ENCODE measurements at regions not wholly inside any gene's neighbourhood (a gene's known extent, or its start where the extent isn't known, plus 50 kb on each side); places are given as distances from the start of the nearest gene placed in this dataset.

DNA sequence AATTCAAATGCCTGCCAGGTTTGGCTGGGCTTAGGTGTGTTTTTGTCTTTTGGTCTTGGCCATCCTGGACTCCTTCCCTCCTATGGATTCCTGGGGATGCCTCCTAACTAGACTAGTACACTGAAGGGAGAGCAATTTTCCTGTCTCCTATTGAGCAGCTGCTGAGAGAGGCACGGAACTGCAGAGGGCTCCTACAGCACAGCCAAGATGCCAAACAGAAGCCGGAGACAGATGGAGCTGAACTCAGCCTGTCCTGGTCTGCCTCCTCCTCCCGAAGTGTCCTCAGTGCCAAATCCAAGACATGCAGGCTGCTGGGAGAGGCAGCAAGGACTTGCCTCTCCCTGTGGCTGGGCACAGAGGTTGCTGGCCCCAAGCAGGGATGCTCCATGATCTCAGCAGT lies 256.6 kb upstream of the PROK2 start:
- Histone ChIP-seq H3K4me2 (ENCODE audit: insufficient read depth, low read length) (no peak overlapping the region), H3K27ac (ENCODE audit: insufficient read depth, low read depth, low read length) (no peak overlapping the region), H3K4me1 (ENCODE audit: control insufficient read depth, extremely low read depth, insufficient read depth, low read length) (no peaks in the 10 kb centered on the region), H3K36me3 (ENCODE audit: control insufficient read depth in 2 of 2, extremely low read depth in 1 of 2, insufficient read depth in 2 of 2, low read length in 2 of 2) (no peaks in the 10 kb centered on the region), H3K79me2 (ENCODE audit: control insufficient read depth, insufficient read depth, low read length) (no peaks in the 10 kb centered on the region), H2AFZ (ENCODE audit: low read depth, low read length) (no peak overlapping the region), H3K27me3 (ENCODE audit: control insufficient read depth in 2 of 2, insufficient read depth in 2 of 2, low read length in 2 of 2) (no peaks in the 10 kb centered on the region), H3K9me3 (replicated peaks; ENCODE audit: control insufficient read depth, insufficient read depth, low read length) (no peaks in the 10 kb centered on the region), H3K9ac (replicated peaks; ENCODE audit: extremely low read depth, insufficient read depth, low read length) (no peak overlapping the region), H3K4me3 (replicated peaks in 1 of 3; ENCODE audit: insufficient read depth in 1 of 3, low read depth in 1 of 3, low read length in 3 of 3) (no peak overlapping the region), H3K9me1 (replicated peaks; ENCODE audit: control insufficient read depth, extremely low read depth, insufficient read depth, low read length) (no peaks in the 10 kb centered on the region), H4K20me1 (replicated peaks; ENCODE audit: control insufficient read depth, extremely low read depth, insufficient read depth, low read length) (no peaks in the 10 kb centered on the region)
- POLR2A ChIA-PET, result no interaction called here
- CTCF ChIA-PET, result no interaction called here
- intact Hi-C loops (cut with micrococcal nuclease), result no loop called here
- BruUV-seq (replicated peaks), result no TSS peak
- FAIRE-seq (no peak), DNase-seq (ENCODE audit: low read depth, low spot score) (no peak)
- TF ChIP-seq MAX (IDR thresholded peaks at IDR 0.05; ENCODE audit: insufficient read depth, insufficient read length) (no peak), POLR2AphosphoS5 (IDR thresholded peaks at IDR 0.05; ENCODE audit: insufficient read depth, low read depth, low read length) (no peak), JUN (IDR thresholded peaks at IDR 0.05; ENCODE audit: borderline replicate concordance, insufficient read depth, insufficient read length, low read depth) (no peak), FOS (IDR thresholded peaks at IDR 0.05; ENCODE audit: borderline replicate concordance, insufficient read depth, low read length) (no peak), POLR2A (IDR thresholded peaks at IDR 0.05; ENCODE audit: low read depth, low read length) (no peak), MYC (IDR thresholded peaks at IDR 0.05; ENCODE audit: low read depth, low read length) (no peak), GATA2 (IDR thresholded peaks at IDR 0.05; ENCODE audit: insufficient read depth, insufficient read length, low read depth, low read length) (no peak), EZH2 (IDR thresholded peaks at IDR 0.05; ENCODE audit: borderline replicate concordance, low read depth, low read length, severe bottlenecking) (no peak)
- TF ChIP-seq, protein P1, sequence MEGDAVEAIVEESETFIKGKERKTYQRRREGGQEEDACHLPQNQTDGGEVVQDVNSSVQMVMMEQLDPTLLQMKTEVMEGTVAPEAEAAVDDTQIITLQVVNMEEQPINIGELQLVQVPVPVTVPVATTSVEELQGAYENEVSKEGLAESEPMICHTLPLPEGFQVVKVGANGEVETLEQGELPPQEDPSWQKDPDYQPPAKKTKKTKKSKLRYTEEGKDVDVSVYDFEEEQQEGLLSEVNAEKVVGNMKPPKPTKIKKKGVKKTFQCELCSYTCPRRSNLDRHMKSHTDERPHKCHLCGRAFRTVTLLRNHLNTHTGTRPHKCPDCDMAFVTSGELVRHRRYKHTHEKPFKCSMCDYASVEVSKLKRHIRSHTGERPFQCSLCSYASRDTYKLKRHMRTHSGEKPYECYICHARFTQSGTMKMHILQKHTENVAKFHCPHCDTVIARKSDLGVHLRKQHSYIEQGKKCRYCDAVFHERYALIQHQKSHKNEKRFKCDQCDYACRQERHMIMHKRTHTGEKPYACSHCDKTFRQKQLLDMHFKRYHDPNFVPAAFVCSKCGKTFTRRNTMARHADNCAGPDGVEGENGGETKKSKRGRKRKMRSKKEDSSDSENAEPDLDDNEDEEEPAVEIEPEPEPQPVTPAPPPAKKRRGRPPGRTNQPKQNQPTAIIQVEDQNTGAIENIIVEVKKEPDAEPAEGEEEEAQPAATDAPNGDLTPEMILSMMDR (IDR thresholded peaks at IDR 0.05; ENCODE audit: extremely low read depth in 1 of 2, insufficient read depth in 1 of 2, low read depth in 1 of 2, low read length in 2 of 2), result no peak
- dilution Hi-C loops (cut with MboI; ENCODE audit: extremely low pct_ligation_motif_present, low sequenced_read_pairs), result no loop called here

All from endothelial cell of umbilical vein (primary cell).